GM23338 (cell line): ENCODE measurements at regions not wholly inside any gene's neighbourhood (a gene's known extent, or its start where the extent isn't known, plus 50 kb on each side); places are given as distances from the start of the nearest gene placed in this dataset.

Experiments used
- ATAC-seq: fragments of 200-7000 bp; cut with Tn5 transposase; 3 replicates; pipeline ENCODE4 v1.9.1; 2020
- DNase-seq: peaks from one replicate; pipeline ENCODE4 v3.0.0-alpha.2; 2015; ENCODE audit warnings: low spot score
- H2AFZ ChIP-seq: fragments of 200-600 bp; sonication (generic); 2 replicates; pipeline ENCODE4 v1.8.0; 2016; ENCODE audit warnings: antibody characterized with exemption, mild to moderate bottlenecking, moderate library complexity
- H3F3A ChIP-seq: fragments of 200-600 bp; sonication (generic); replicated peaks from 2 replicates; pipeline ENCODE4 v1.8.0; 2017; ENCODE audit warnings: antibody characterized with exemption, mixed run types, low read depth
- H3K27ac ChIP-seq: fragments of 200-600 bp; sonication (generic); 2 replicates; pipeline ENCODE4 v1.6.1; 2016; ENCODE audit warnings: low read depth
- H3K27me3 ChIP-seq: fragments of 200-600 bp; sonication (generic); 2 replicates; pipeline ENCODE4 v1.8.0; 2016; ENCODE audit warnings: mild to moderate bottlenecking, mixed run types, moderate library complexity; ENCODE audit not compliant: insufficient read depth
- H3K36me3 ChIP-seq: fragments of 200-600 bp; sonication (generic); 2 replicates; pipeline ENCODE4 v1.8.0; 2016; ENCODE audit warnings: mild to moderate bottlenecking; ENCODE audit not compliant: insufficient read depth
- H3K4me1 ChIP-seq: fragments of 200-600 bp; sonication (generic); 2 replicates; pipeline ENCODE4 v1.8.0; 2016; ENCODE audit warnings: mild to moderate bottlenecking, moderate library complexity; ENCODE audit not compliant: insufficient read depth
- H3K4me2 ChIP-seq: fragments of 200-600 bp; sonication (generic); 2 replicates; pipeline ENCODE4 v1.7.1; 2017; ENCODE audit warnings: mixed run types
- H3K4me3 ChIP-seq: fragments of 200-600 bp; sonication (generic); 2 replicates; pipeline ENCODE4 v1.6.1; 2016; ENCODE audit warnings: mixed run types
- H3K79me2 ChIP-seq: fragments of 200-600 bp; sonication (generic); replicated peaks from 2 replicates; pipeline ENCODE4 v1.8.0; 2017; ENCODE audit warnings: mild to moderate bottlenecking; ENCODE audit not compliant: insufficient read depth
- H3K9me2 ChIP-seq: fragments of 200-600 bp; sonication (generic); 2 replicates; pipeline ENCODE4 v1.8.0; 2017; ENCODE audit not compliant: insufficient read depth
- H4K20me1 ChIP-seq: fragments of 200-600 bp; sonication (generic); replicated peaks from 2 replicates; pipeline ENCODE4 v1.8.0; 2017; ENCODE audit warnings: mild to moderate bottlenecking; ENCODE audit not compliant: insufficient read depth
- H3K27ac Mint-ChIP-seq: 2 replicates; pipeline ENCODE4 v1.8.0; 2020; ENCODE audit warnings: inconsistent platforms, mild to moderate bottlenecking, moderate library complexity, mixed read lengths
- H3K27me3 Mint-ChIP-seq: 3 replicates; pipeline ENCODE4 v1.8.0; 2022; ENCODE audit warnings: low read depth, mild to moderate bottlenecking, moderate library complexity, mixed read lengths, inconsistent platforms; ENCODE audit not compliant: insufficient read depth, poor library complexity
- H3K36me3 Mint-ChIP-seq: 3 replicates; pipeline ENCODE4 v1.8.0; 2021; ENCODE audit warnings: low read depth, mild to moderate bottlenecking, inconsistent platforms, moderate library complexity, mixed read lengths
- H3K4me1 Mint-ChIP-seq: 3 replicates; pipeline ENCODE4 v1.8.0; 2020; ENCODE audit warnings: mild to moderate bottlenecking, inconsistent platforms, mixed read lengths
- H3K4me3 Mint-ChIP-seq: 3 replicates; pipeline ENCODE4 v1.8.0; 2021; ENCODE audit warnings: moderate library complexity, mild to moderate bottlenecking, inconsistent platforms, mixed read lengths
- H3K9me3 Mint-ChIP-seq: 3 replicates; pipeline ENCODE4 v1.8.0; 2020; ENCODE audit warnings: moderate library complexity, mild to moderate bottlenecking, inconsistent platforms, mixed read lengths
- CREB1 ChIP-seq: fragments of 250-450 bp; sonication (Bioruptor Pico); IDR thresholded peaks from 2 replicates; pipeline ENCODE4 v1.5.0; 2020; ENCODE audit warnings: low read depth, mild to moderate bottlenecking, moderate library complexity
- CTCF ChIP-seq, 2 experiments: fragments of 200-600 bp in 1 of 2; sonication (generic) in 1 of 2; conservative IDR thresholded peaks; 2 replicates each; pipeline versions ENCODE4 v1.5.1 to v1.6.1; 2016 to 2017; ENCODE audit warnings: antibody characterized with exemption in 2 of 2, low read depth in 2 of 2, mild to moderate bottlenecking in 2 of 2, moderate library complexity in 1 of 2
- ETS1 ChIP-seq: IDR thresholded peaks from 2 replicates; pipeline ENCODE4 v1.6.1; 2016; ENCODE audit warnings: antibody characterized with exemption
- EZH2 ChIP-seq: fragments of 200-600 bp; sonication (generic); IDR thresholded peaks from one replicate; pipeline ENCODE4 v1.8.0; 2017; ENCODE audit warnings: antibody characterized with exemption, mild to moderate bottlenecking, low read depth; ENCODE audit not compliant: unreplicated experiment
- EZH2phosphoT487 ChIP-seq: fragments of 200-600 bp; sonication (generic); IDR thresholded peaks from one replicate; pipeline ENCODE4 v1.8.1; 2018; ENCODE audit warnings: antibody characterized with exemption; ENCODE audit not compliant: unreplicated experiment
- JUNB ChIP-seq: IDR thresholded peaks from one replicate; pipeline ENCODE4 v1.6.1; 2016; ENCODE audit warnings: antibody characterized with exemption; ENCODE audit not compliant: unreplicated experiment
- NANOG ChIP-seq: IDR thresholded peaks from 2 replicates; pipeline ENCODE4 v1.6.1; 2016; ENCODE audit warnings: antibody characterized with exemption, borderline replicate concordance
- POLR2AphosphoS5 ChIP-seq: IDR thresholded peaks from 2 replicates; pipeline ENCODE4 v1.6.1; 2016; ENCODE audit warnings: antibody characterized with exemption, low read depth
- REST ChIP-seq: IDR thresholded peaks from one replicate; pipeline ENCODE4 v1.6.1; 2018; ENCODE audit warnings: antibody characterized with exemption; ENCODE audit not compliant: unreplicated experiment
- STAT1 ChIP-seq: IDR thresholded peaks from one replicate; pipeline ENCODE4 v1.6.1; 2016; ENCODE audit warnings: antibody characterized with exemption; ENCODE audit not compliant: unreplicated experiment
- ZNF114 ChIP-seq: fragments of 250-450 bp; sonication (Bioruptor Pico); IDR thresholded peaks from 2 replicates; pipeline ENCODE4 v1.5.0; 2020; ENCODE audit warnings: mild to moderate bottlenecking, moderate library complexity
- ZNF331 ChIP-seq: fragments of 250-450 bp; sonication (Bioruptor Pico); IDR thresholded peaks from 2 replicates; pipeline ENCODE4 v1.5.0; 2020; ENCODE audit warnings: low read depth, mild to moderate bottlenecking, moderate library complexity

GRCh38 chr13:74039154-74039553 lies 95.0 kb downstream of the KLF12 start (continued):
- TF ChIP-seq REST (no peak), ETS1 (no peak), JUNB (no peak), ZNF331 (no peak), CTCF (conservative IDR thresholded peaks at IDR 0.05; ENCODE audit: low read depth in 2 of 2) (no peak), EZH2phosphoT487 (no peak), CREB1 (CRISPR knock-in tag) (no peak)

GRCh38 chr13:74037762-74038161 lies 96.4 kb downstream of the KLF12 start:
- H3K27ac Mint-ChIP-seq, result peak overlapping the region; percentile 89
- Histone ChIP-seq H3K36me3 (no peaks in the 10 kb centered on the region), H3K9me2 (no peaks in the 10 kb centered on the region), H2AFZ (no peak overlapping the region), H4K20me1 (no peaks in the 10 kb centered on the region), H3K4me2 (0 out of 2 replicates have a peak overlapping the region, but pooled peaks have one; percentile 22), H3K4me3 (no peak overlapping the region), H3K79me2 (peaks cover 12% of the 10 kb centered on the region), H3K27me3 (no peaks in the 10 kb centered on the region), H3K4me1 (peaks cover 13% of the 10 kb centered on the region), H3K27ac (peak overlapping the region; percentile 93; the same call in 1 of the 2 replicates), H3F3A (0 out of 2 replicates have a peak, but pooled peaks cover 4% of the 10 kb centered on the region)
- DNase-seq (no peak), ATAC-seq (no peak)
- H3K27me3 Mint-ChIP-seq, result peaks cover 9% of the 10 kb centered on the region
- H3K9me3 Mint-ChIP-seq, result no peaks in the 10 kb centered on the region
- no peak overlapping the region for H3K4me3 Mint-ChIP-seq
- H3K36me3 Mint-ChIP-seq, result no peaks in the 10 kb centered on the region
- peaks cover 52% of the 10 kb centered on the region for H3K4me1 Mint-ChIP-seq
- TF ChIP-seq NANOG (no peak), EZH2phosphoT487 (no peak), STAT1 (no peak), ZNF331 (no peak), ETS1 (no peak), CTCF (conservative IDR thresholded peaks at IDR 0.05; ENCODE audit: low read depth in 2 of 2) (no peak), EZH2 (no peak), CREB1 (CRISPR knock-in tag) (no peak), REST (no peak), ZNF114 (no peak), JUNB (no peak), POLR2AphosphoS5 (no peak)
